Activated T-cell treated with anti-CD3 and anti-CD28 coated beads for 24 hours (primary cell): ENCODE measurements at regions not wholly inside any gene's neighbourhood (a gene's known extent, or its start where the extent isn't known, plus 50 kb on each side); places are given as distances from the start of the nearest gene placed in this dataset.
"Not testable (repeated sequence)": the region's sequence is repeated elsewhere in the genome, so short reads cannot be mapped to it uniquely, and the experiment has no call there.

Source experiments
- DNase-seq: peaks from one replicate; pipeline ENCODE4 v3.0.0-alpha.2; 2020; ENCODE audit warnings: low read depth

GRCh38 chr16:85527042-85527766, 85.9 kb upstream of the GSE1 start:
- no peak for DNase-seq

GRCh38 chr16:85527767-85528297, 85.3 kb upstream of the GSE1 start:
- DNase-seq: no peak

- DNase-seq: no peak
These were observed 84.4 kb upstream of the GSE1 start for GRCh38 chr16:85528528-85529387.

GRCh38 chr16:85529489-85530369, 83.4 kb upstream of the GSE1 start:
- DNase-seq: no peak

GRCh38 chr16:85530370-85530739, 82.8 kb upstream of the GSE1 start:
- no peak for DNase-seq

GRCh38 chr16:85531516-85531915, 81.6 kb upstream of the GSE1 start:
- no peak for DNase-seq

GRCh38 chr16:85532147-85532546, 81.0 kb upstream of the GSE1 start:
- DNase-seq: no peak

GRCh38 chr16:85533593-85533992, 79.5 kb upstream of the GSE1 start:
- not testable (repeated sequence) for DNase-seq

- DNase-seq: no peak
These were observed 78.4 kb upstream of the GSE1 start for GRCh38 chr16:85534536-85535351.

- no peak for DNase-seq
These were observed 77.6 kb upstream of the GSE1 start for GRCh38 chr16:85535352-85536072.

- no peak for DNase-seq
These were observed 77.1 kb upstream of the GSE1 start for GRCh38 chr16:85536073-85536410.

GRCh38 chr16:85536411-85537330, 76.5 kb upstream of the GSE1 start:
- no peak for DNase-seq

GRCh38 chr16:85537331-85537788, 75.8 kb upstream of the GSE1 start:
- DNase-seq: no peak

- DNase-seq: no peak
These were observed 75.2 kb upstream of the GSE1 start for GRCh38 chr16:85537795-85538401.

- no peak for DNase-seq
These were observed 74.0 kb upstream of the GSE1 start for GRCh38 chr16:85539084-85539483.

- DNase-seq: no peak
These were observed 73.4 kb upstream of the GSE1 start for GRCh38 chr16:85539629-85540291.

- no peak for DNase-seq
These were observed 71.9 kb upstream of the GSE1 start for GRCh38 chr16:85541181-85541580.

GRCh38 chr16:85541619-85541979, 71.5 kb upstream of the GSE1 start:
- no peak for DNase-seq
